ENCODE measurements at regions not wholly inside any gene's neighbourhood (a gene's known extent, or its start where the extent isn't known, plus 50 kb on each side); places are given as distances from the start of the nearest gene placed in this dataset.

- no peak for DNase-seq
These were observed 83.0 kb upstream of the GJB5 start for GRCh38 chr1:34671887-34672286.

GRCh38 chr1:34681480-34682451 is 73.1 kb upstream of the GJB5 start:
- peak; percentile 54 for DNase-seq

- no peak for DNase-seq
These were observed 72.2 kb upstream of the GJB5 start for GRCh38 chr1:34682452-34683223.

DNA sequence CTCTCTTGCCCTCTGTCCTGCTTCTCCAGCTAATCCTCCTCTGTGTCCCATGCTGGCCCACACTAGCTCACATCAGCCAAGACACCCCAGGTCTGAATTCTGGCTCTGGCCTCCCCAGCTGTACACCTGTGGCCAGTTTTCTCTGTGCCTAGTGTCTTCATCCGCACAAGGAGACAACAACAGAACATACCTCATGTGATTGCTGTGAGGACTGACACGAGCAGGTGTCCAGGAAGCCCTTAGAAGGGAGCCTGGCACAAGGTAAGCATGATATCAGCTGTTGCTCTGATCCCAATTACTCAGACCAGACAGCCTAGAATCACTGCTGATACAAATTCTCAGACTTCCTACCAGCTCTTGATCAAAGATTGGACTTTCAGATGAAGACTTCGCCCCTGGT is 71.2 kb upstream of the GJB5 start:
- no peak for DNase-seq

GRCh38 chr1:34684266-34684665 is 70.6 kb upstream of the GJB5 start:
- no peak for DNase-seq

- no peak for DNase-seq
These were observed 69.6 kb upstream of the GJB5 start for GRCh38 chr1:34685225-34685624.

- no peak for DNase-seq
These were observed 68.3 kb upstream of the GJB5 start for GRCh38 chr1:34686531-34686930.

- peak; percentile 43 for DNase-seq
These were observed 66.7 kb upstream of the GJB5 start for GRCh38 chr1:34688006-34688741.

- no peak for DNase-seq
These were observed 64.6 kb upstream of the GJB5 start for GRCh38 chr1:34690269-34690668.

- no peak for DNase-seq
These were observed 61.8 kb upstream of the GJB5 start for GRCh38 chr1:34693081-34693480.

DNA sequence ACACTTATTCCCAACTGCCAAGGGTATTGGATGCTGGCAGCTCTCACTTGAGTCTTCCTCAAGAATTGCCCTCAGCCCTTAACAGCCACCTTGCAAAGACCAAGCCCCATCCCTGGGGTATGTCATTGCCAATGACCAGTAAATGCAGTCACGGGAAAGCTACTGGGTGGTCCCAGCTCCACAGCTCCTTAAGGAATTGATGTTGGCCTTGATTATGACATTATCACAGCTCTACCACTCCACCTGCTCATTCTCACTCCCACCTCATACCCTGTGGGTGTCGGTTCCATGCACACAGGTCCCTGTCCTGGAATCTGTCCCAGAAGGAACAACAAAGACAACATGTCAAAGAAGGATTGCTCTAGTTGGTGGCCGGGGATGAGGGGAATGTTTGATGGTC is 60.5 kb upstream of the GJB5 start:
- no peak for DNase-seq

GRCh38 chr1:34695580-34695979 is 59.3 kb upstream of the GJB5 start:
- DNase-seq: no peak

GRCh38 chr1:34696230-34696629 is 58.6 kb upstream of the GJB5 start:
- DNase-seq: no peak

DNA sequence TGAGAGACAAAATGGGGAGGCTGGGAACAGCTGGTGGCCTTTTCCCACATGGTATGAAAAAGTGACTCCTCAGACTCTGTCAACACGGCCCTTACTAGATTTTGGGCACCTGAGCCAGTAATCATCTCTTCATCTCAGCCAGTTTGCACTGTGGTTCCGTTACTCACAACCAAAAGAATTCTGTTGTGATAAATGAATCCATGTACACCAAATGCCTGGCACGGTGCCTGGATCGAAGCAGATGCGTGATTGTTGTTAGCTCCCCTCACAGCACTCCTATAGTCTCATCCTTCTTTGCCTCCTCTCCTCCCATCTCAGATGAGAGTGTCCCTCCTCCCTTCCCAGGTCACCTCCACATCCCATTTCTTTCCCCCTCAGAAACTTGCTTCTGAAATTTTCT is 57.9 kb upstream of the GJB5 start:
- no peak for DNase-seq

DNA sequence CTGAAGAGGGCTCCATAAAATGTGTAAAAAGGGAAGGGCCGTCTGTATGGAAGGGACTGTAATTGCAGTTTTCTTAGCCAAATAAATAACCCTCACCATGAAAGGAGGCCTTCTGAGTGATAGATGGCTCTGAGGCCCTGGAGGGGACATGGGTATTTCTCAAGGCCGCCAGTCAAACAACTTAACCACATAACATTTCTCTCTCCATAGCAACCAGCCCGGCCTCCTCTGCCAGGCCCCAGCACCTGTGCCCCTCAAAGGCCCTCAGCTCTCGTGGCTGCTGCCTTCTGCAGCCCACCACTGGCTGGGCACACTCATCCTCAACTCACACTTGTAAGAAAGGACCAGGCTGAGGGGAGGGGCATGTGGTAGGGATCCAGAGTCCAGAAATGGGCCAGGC is 57.0 kb upstream of the GJB5 start:
- no peak for DNase-seq

- no peak for DNase-seq
These were observed 53.4 kb upstream of the GJB5 start for GRCh38 chr1:34701326-34702060.
